Putamen (tissue), 1 donor: ENCODE measurements at regions not wholly inside any gene's neighbourhood (a gene's known extent, or its start where the extent isn't known, plus 50 kb on each side); places are given as distances from the start of the nearest gene placed in this dataset.

ENCODE experiments used
- DNase-seq: peaks from one replicate; pipeline ENCODE4 v3.0.0-alpha.2; 2016; ENCODE audit warnings: low spot score

DNA sequence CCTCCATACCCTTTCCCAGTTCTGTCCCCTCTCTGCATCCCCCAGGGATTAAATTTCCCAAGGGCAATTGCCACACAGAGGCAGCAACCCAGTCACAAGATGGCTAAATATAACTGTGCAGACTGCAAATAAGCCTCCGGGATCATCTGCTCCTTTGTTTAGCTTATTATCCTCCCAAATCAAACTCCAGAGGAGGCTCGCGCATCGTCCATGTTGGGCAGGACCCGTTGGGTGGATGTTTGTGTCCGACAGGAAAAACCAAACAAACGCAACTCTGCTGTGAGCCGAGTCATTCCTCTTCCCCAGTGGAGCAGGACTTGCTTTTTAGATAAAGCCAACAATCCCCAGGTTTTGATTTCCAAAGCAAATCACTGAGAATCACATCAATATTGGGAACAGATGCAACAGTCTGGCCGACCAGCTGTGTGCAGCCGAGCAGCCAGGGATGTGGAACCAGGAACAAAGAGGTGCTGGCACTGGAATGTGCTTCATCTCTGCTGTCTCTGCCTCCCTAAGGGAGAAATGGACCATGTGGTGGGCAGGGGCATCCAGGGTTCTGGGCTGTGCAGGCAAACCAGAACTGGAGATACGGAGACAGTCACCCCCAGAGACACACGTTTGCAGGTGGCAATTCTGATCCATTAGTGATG lies 89.8 kb downstream of the PTTG1 start:
- no peak for DNase-seq
